MM.1S (cell line): ENCODE measurements at regions not wholly inside any gene's neighbourhood (a gene's known extent, or its start where the extent isn't known, plus 50 kb on each side); places are given as distances from the start of the nearest gene placed in this dataset.

ENCODE experiments used
- DNase-seq: peaks from one replicate; pipeline ENCODE4 v3.0.0-alpha.2; 2015
- H2AFZ ChIP-seq: fragments of 300-600 bp; sonication (generic); 2 replicates; pipeline ENCODE4 v1.6.0; 2016; ENCODE audit warnings: antibody characterized with exemption, low read length
- H3F3A ChIP-seq: fragments of 300-600 bp; sonication (generic); 2 replicates; pipeline ENCODE4 v1.6.1; 2016; ENCODE audit warnings: mild to moderate bottlenecking, antibody characterized with exemption, low read length, moderate library complexity, mixed read lengths; ENCODE audit not compliant: insufficient read depth
- H3K27ac ChIP-seq: fragments of 300-600 bp; sonication (generic); 2 replicates; pipeline ENCODE4 v1.5.1; 2016; ENCODE audit warnings: mild to moderate bottlenecking, low read length
- H3K27me3 ChIP-seq: fragments of 300-600 bp; sonication (generic); replicated peaks from 2 replicates; pipeline ENCODE4 v1.6.0; 2016; ENCODE audit warnings: low read length; ENCODE audit not compliant: insufficient read depth
- H3K36me3 ChIP-seq: fragments of 300-600 bp; sonication (generic); replicated peaks from 2 replicates; pipeline ENCODE4 v1.6.1; 2016; ENCODE audit warnings: mild to moderate bottlenecking, low read length, mixed read lengths; ENCODE audit not compliant: insufficient read depth
- H3K4me1 ChIP-seq: fragments of 300-600 bp; sonication (generic); 2 replicates; pipeline ENCODE4 v1.6.1; 2016; ENCODE audit warnings: low read length, mixed read lengths
- H3K4me2 ChIP-seq: fragments of 300-600 bp; sonication (generic); 2 replicates; pipeline ENCODE4 v1.6.0; 2016; ENCODE audit warnings: low read depth, low read length
- H3K4me3 ChIP-seq: fragments of 300-600 bp; sonication (generic); 2 replicates; pipeline ENCODE4 v1.5.1; 2016; ENCODE audit warnings: low read length, mixed read lengths
- H3K79me2 ChIP-seq: fragments of 300-600 bp; sonication (generic); 2 replicates; pipeline ENCODE4 v1.6.1; 2016; ENCODE audit warnings: mixed run types, low read length, mixed read lengths
- H3K9ac ChIP-seq: fragments of 300-600 bp; sonication (generic); 2 replicates; pipeline ENCODE4 v1.6.1; 2016; ENCODE audit warnings: low read length, mixed read lengths
- H3K9me2 ChIP-seq: fragments of 300-600 bp; sonication (generic); replicated peaks from 2 replicates; pipeline ENCODE4 v1.6.1; 2016; ENCODE audit warnings: mild to moderate bottlenecking, low read length, mixed read lengths; ENCODE audit not compliant: insufficient read depth
- H3K9me3 ChIP-seq: fragments of 300-600 bp; sonication (generic); replicated peaks from 2 replicates; pipeline ENCODE4 v1.6.1; 2016; ENCODE audit warnings: mild to moderate bottlenecking, low read length, mixed read lengths; ENCODE audit not compliant: insufficient read depth
- H4K20me1 ChIP-seq: fragments of 300-600 bp; sonication (generic); 2 replicates; pipeline ENCODE4 v1.6.1; 2016; ENCODE audit warnings: mild to moderate bottlenecking, low read length, moderate library complexity, mixed read lengths; ENCODE audit not compliant: insufficient read depth
- EZH2 ChIP-seq: fragments of 300-600 bp; sonication (generic); optimal IDR thresholded peaks from 2 replicates; pipeline ENCODE3; 2017; ENCODE audit warnings: low read depth, mild to moderate bottlenecking, antibody characterized with exemption, low read length, mixed read lengths
- EZH2phosphoT487 ChIP-seq: fragments of 300-600 bp; sonication (generic); IDR thresholded peaks from 2 replicates; pipeline ENCODE4 v1.6.1; 2018; ENCODE audit warnings: antibody characterized with exemption, low read length
- TF ChIP-seq, protein P1 (sequence below): fragments of 300-600 bp; sonication (generic); IDR thresholded peaks from 2 replicates; pipeline ENCODE4 v1.5.1; 2016; ENCODE audit warnings: antibody characterized with exemption, low read length, mixed read lengths

DNA sequence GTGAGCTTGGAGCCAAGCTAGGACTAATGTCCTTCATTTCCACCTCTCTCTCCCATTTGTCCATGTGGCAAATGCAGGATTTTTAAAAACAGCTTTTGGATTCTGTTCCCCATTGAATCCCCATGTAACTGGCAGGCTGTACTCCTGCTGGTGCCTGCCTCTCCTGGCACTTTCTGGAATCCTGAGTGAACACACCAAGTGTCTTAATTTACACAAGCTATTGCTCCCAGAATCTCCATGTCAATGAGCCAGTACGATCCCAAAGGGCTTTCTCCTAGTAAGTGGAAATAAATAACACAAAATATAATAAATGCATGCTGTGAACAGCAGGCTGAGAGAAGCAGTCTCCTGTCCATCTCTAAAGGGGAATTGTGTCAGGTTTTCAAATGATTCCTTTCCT is 88.4 kb upstream of the WWC1 start:
- DNase-seq = no peak
- H3K4me3 ChIP-seq = no peak overlapping the region
- H3K79me2 ChIP-seq = no peaks in the 10 kb centered on the region
- H3K4me1 ChIP-seq = no peaks in the 10 kb centered on the region
- H3K9ac ChIP-seq = no peak overlapping the region
- no peaks in the 10 kb centered on the region for H3K27me3 ChIP-seq
- no peak overlapping the region for H2AFZ ChIP-seq
- no peaks in the 10 kb centered on the region for H3K36me3 ChIP-seq
- H3K9me3 ChIP-seq = no peaks in the 10 kb centered on the region
- no peaks in the 10 kb centered on the region for H3F3A ChIP-seq
- H3K4me2 ChIP-seq = no peak overlapping the region
- no peaks in the 10 kb centered on the region for H4K20me1 ChIP-seq
- no peaks in the 10 kb centered on the region for H3K9me2 ChIP-seq
- no peak overlapping the region for H3K27ac ChIP-seq
- TF ChIP-seq EZH2phosphoT487 = no peak
- TF ChIP-seq, protein P1, sequence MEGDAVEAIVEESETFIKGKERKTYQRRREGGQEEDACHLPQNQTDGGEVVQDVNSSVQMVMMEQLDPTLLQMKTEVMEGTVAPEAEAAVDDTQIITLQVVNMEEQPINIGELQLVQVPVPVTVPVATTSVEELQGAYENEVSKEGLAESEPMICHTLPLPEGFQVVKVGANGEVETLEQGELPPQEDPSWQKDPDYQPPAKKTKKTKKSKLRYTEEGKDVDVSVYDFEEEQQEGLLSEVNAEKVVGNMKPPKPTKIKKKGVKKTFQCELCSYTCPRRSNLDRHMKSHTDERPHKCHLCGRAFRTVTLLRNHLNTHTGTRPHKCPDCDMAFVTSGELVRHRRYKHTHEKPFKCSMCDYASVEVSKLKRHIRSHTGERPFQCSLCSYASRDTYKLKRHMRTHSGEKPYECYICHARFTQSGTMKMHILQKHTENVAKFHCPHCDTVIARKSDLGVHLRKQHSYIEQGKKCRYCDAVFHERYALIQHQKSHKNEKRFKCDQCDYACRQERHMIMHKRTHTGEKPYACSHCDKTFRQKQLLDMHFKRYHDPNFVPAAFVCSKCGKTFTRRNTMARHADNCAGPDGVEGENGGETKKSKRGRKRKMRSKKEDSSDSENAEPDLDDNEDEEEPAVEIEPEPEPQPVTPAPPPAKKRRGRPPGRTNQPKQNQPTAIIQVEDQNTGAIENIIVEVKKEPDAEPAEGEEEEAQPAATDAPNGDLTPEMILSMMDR = no peak
- no peak for TF ChIP-seq EZH2

DNA sequence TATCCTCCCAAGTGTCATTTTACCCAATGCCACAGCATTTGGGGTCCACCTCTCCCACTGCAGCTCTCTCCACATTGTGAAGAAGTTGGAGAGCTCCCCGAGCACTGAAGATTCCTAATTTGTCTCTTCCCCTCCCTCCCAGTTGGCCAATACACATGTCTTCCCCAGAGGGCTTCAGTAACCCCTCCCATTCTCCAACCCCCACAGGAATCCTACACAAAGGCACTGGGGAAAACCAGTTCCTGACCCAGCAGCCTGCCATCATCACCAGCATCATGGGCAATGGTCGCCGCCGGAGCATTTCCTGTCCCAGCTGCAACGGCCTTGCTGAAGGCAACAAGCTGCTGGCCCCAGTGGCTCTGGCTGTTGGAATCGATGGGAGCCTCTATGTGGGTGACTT is 87.3 kb upstream of the WWC1 start:
- TF ChIP-seq, protein P1 = no peak
- TF ChIP-seq EZH2phosphoT487 = no peak
- TF ChIP-seq EZH2 = no peak
- Histone ChIP-seq H3K27ac (no peak overlapping the region), H3K27me3 (no peaks in the 10 kb centered on the region), H3K9ac (no peak overlapping the region), H3K36me3 (no peaks in the 10 kb centered on the region), H3K4me3 (no peak overlapping the region), H4K20me1 (no peaks in the 10 kb centered on the region), H3K9me2 (no peaks in the 10 kb centered on the region), H3F3A (no peaks in the 10 kb centered on the region), H2AFZ (no peak overlapping the region), H3K4me1 (no peaks in the 10 kb centered on the region), H3K79me2 (no peaks in the 10 kb centered on the region), H3K9me3 (no peaks in the 10 kb centered on the region), H3K4me2 (no peak overlapping the region)
- no peak for DNase-seq

DNA sequence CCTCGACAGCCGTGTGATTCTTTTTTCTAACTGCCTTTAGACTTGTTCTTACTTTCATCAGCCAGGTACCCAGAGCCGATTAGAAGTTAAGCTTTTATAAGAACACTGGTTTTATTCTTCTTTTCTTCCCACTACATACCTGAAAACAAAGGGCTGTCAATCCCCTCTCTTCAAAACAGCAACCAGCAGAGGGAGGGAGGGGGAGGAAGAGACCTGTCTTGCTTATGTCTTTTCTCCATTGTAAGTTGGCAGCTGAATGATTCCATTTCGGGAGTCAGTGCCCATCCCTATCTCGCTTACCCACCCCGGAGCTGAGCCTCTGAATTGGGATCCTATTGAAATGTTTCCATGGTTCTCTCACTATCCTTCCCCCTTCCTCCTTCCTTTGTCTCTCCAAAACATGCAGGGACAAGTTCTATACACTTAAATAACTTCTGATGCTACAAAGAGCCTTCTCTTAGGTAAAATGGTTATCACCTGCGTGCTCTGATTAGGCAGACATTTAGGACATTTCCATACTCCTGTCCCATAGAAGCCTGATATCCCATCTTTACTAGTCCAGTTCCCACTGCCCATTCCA is 83.9 kb upstream of the WWC1 start:
- Histone ChIP-seq H3K36me3 (no peaks in the 10 kb centered on the region), H3K4me1 (no peaks in the 10 kb centered on the region), H3K79me2 (no peaks in the 10 kb centered on the region), H3F3A (no peaks in the 10 kb centered on the region), H3K27me3 (no peaks in the 10 kb centered on the region), H4K20me1 (no peaks in the 10 kb centered on the region), H3K27ac (no peak overlapping the region), H3K9me2 (no peaks in the 10 kb centered on the region), H3K9me3 (no peaks in the 10 kb centered on the region), H2AFZ (no peak overlapping the region), H3K4me2 (no peak overlapping the region), H3K4me3 (no peak overlapping the region), H3K9ac (no peak overlapping the region)
- DNase-seq = no peak
- no peak for TF ChIP-seq EZH2phosphoT487
- TF ChIP-seq, protein P1 = no peak
- no peak for TF ChIP-seq EZH2
